H1 (cell line): ENCODE measurements at regions not wholly inside any gene's neighbourhood (a gene's known extent, or its start where the extent isn't known, plus 50 kb on each side); places are given as distances from the start of the nearest gene placed in this dataset.

Experiments
- CTCF ChIA-PET: fragments of 300-600 bp; sonication (Branson Sonifier 250); formaldehyde crosslinking; loops from one replicate; lab custom pipeline; 2021; ENCODE audit not compliant: partially characterized antibody; lab: Charles Lee
- POLR2A ChIA-PET: fragments of 300-600 bp; sonication (Branson Sonifier 250); formaldehyde crosslinking; loops from one replicate; lab custom pipeline; 2021; ENCODE audit warnings: inconsistent platforms; ENCODE audit not compliant: partially characterized antibody; lab: Charles Lee
- DNase-seq, 2 experiments: peaks; one replicate each; pipeline versions ENCODE4 v3.0.0 to v3.0.0-alpha.2; 2010 to 2022; ENCODE audit warnings: low spot score in 2 of 2, low read depth in 1 of 2, mixed read lengths in 1 of 2
- FAIRE-seq: peaks from 2 replicates; lab custom pipeline; 2011; peaks lifted over from hg19 to GRCh38; lab: Jason Lieb, UNC
- H2AFZ ChIP-seq: 2 replicates; pipeline ENCODE4 v1.8.1; 2012; ENCODE audit warnings: low read length, inconsistent platforms
- H2AK5ac ChIP-seq: 2 replicates; pipeline ENCODE4 v1.6.1; 2013; ENCODE audit warnings: low read depth, low read length
- H2BK120ac ChIP-seq: replicated peaks from 2 replicates; pipeline ENCODE3; 2013; ENCODE audit warnings: low read depth, low read length, inconsistent platforms
- H2BK12ac ChIP-seq: 2 replicates; pipeline ENCODE4 v1.6.1; 2013; ENCODE audit warnings: low read depth, low read length
- H2BK15ac ChIP-seq: 2 replicates; pipeline ENCODE4 v1.6.1; 2013; ENCODE audit warnings: low read length
- H2BK20ac ChIP-seq: 2 replicates; pipeline ENCODE4 v1.6.1; 2013; ENCODE audit warnings: low read length
- H2BK5ac ChIP-seq: 2 replicates; pipeline ENCODE4 v1.6.1; 2013; ENCODE audit warnings: low read depth, low read length
- H3K14ac ChIP-seq: 2 replicates; pipeline ENCODE4 v1.6.1; 2013; ENCODE audit warnings: inconsistent platforms; ENCODE audit not compliant: insufficient read length
- H3K18ac ChIP-seq: 2 replicates; pipeline ENCODE4 v1.6.1; 2013; ENCODE audit warnings: low read length; ENCODE audit errors: extremely low read depth
- H3K23ac ChIP-seq: 2 replicates; pipeline ENCODE4 v1.6.1; 2013; ENCODE audit warnings: inconsistent platforms; ENCODE audit not compliant: insufficient read length
- H3K23me2 ChIP-seq: 2 replicates; pipeline ENCODE4 v1.6.1; 2013; ENCODE audit warnings: low read depth, low read length
- H3K27ac ChIP-seq: 2 replicates; pipeline ENCODE4 v1.6.1; 2011; ENCODE audit warnings: low read depth, low read length, inconsistent platforms
- H3K27me3 ChIP-seq, 4 experiments: replicated peaks in 1 of 4; 1 replicate in 1 of 4; 2 replicates in 3 of 4; pipeline versions ENCODE4 v1.6.1 to v1.8.1; 2011 to 2013; ENCODE audit warnings: low read length in 3 of 4, mild to moderate bottlenecking in 3 of 4, inconsistent platforms in 2 of 4, mixed read lengths in 2 of 4, moderate library complexity in 1 of 4; ENCODE audit not compliant: control insufficient read depth in 3 of 4, insufficient read depth in 3 of 4; ENCODE audit errors: extremely low read depth in 1 of 4
- H3K36me3 ChIP-seq, 4 experiments: 2 replicates each; pipeline versions ENCODE4 v1.6.1 to v1.8.1; 2011 to 2013; ENCODE audit warnings: mild to moderate bottlenecking in 4 of 4, low read length in 3 of 4, moderate library complexity in 2 of 4, control low read depth in 1 of 4, inconsistent platforms in 1 of 4; ENCODE audit not compliant: insufficient read depth in 4 of 4, control insufficient read depth in 2 of 4
- H3K4ac ChIP-seq: replicated peaks from 2 replicates; pipeline ENCODE3; 2013; ENCODE audit warnings: low read length, low read depth, mixed read lengths, inconsistent platforms; ENCODE audit not compliant: insufficient read length
- H3K4me1 ChIP-seq, 4 experiments: replicated peaks in 1 of 4; 1 replicate in 1 of 4; 2 replicates in 3 of 4; pipeline versions ENCODE4 v1.6.1 to v1.8.1; 2011 to 2013; ENCODE audit warnings: low read length in 3 of 4, inconsistent platforms in 2 of 4, mixed read lengths in 1 of 4; ENCODE audit not compliant: insufficient read depth in 4 of 4, control insufficient read depth in 3 of 4
- H3K4me2 ChIP-seq, 2 experiments: 2 replicates each; pipeline versions ENCODE4 v1.6.1 to v1.8.1; 2011 to 2013; ENCODE audit warnings: low read depth in 2 of 2, low read length in 2 of 2, control low read depth in 1 of 2, inconsistent platforms in 1 of 2, mild to moderate bottlenecking in 1 of 2; ENCODE audit not compliant: insufficient read depth in 1 of 2
- H3K4me3 ChIP-seq, 4 experiments: fragments of 200-600, 300-600 bp in 1 of 4; sonication (generic), shearing (Covaris generic), sonication (Bioruptor Twin) in 1 of 4; 2 replicates each; pipeline versions ENCODE4 v1.5.1 to v1.8.1; 2011 to 2016; ENCODE audit warnings: low read length in 4 of 4, low read depth in 3 of 4, control low read depth in 2 of 4, inconsistent platforms in 2 of 4, mild to moderate bottlenecking in 2 of 4, mixed read lengths in 1 of 4, moderate library complexity in 1 of 4; ENCODE audit not compliant: insufficient read depth in 2 of 4; ENCODE audit errors: extremely low read depth in 1 of 4
- H3K56ac ChIP-seq: replicated peaks from 2 replicates; pipeline ENCODE3; 2013; ENCODE audit warnings: low read depth, mild to moderate bottlenecking, mixed read lengths, low read length, inconsistent platforms; ENCODE audit not compliant: insufficient read length
- H3K79me1 ChIP-seq: 2 replicates; pipeline ENCODE4 v1.6.1; 2013; ENCODE audit warnings: low read depth, low read length, control low read depth
- H3K79me2 ChIP-seq, 2 experiments: 2 replicates each; pipeline versions ENCODE4 v1.6.1 to v1.8.1; 2012 to 2013; ENCODE audit warnings: low read length in 2 of 2, mild to moderate bottlenecking in 2 of 2, inconsistent platforms in 1 of 2; ENCODE audit not compliant: insufficient read depth in 2 of 2, control insufficient read depth in 1 of 2
- H3K9ac ChIP-seq, 4 experiments: replicated peaks in 1 of 4; 1 replicate in 1 of 4; 2 replicates in 3 of 4; pipeline versions ENCODE4 v1.6.1 to v1.8.1; 2011 to 2013; ENCODE audit warnings: low read depth in 3 of 4, low read length in 3 of 4, control low read depth in 2 of 4, mild to moderate bottlenecking in 2 of 4, moderate library complexity in 2 of 4, inconsistent platforms in 1 of 4; ENCODE audit errors: extremely low read depth in 1 of 4
- H3K9me3 ChIP-seq, 2 experiments: 2 replicates each; pipeline versions ENCODE4 v1.6.1 to v1.8.1; 2012 to 2013; ENCODE audit warnings: mild to moderate bottlenecking in 2 of 2, moderate library complexity in 2 of 2, control low read depth in 1 of 2, inconsistent platforms in 1 of 2, low read depth in 1 of 2, low read length in 1 of 2, mixed read lengths in 1 of 2; ENCODE audit not compliant: insufficient read depth in 2 of 2
- H4K20me1 ChIP-seq, 2 experiments: replicated peaks in 1 of 2; 2 replicates each; pipeline versions ENCODE3 to v1.8.1; 2011 to 2013; ENCODE audit warnings: inconsistent platforms in 2 of 2, low read length in 2 of 2, mild to moderate bottlenecking in 1 of 2; ENCODE audit not compliant: insufficient read depth in 2 of 2, control insufficient read depth in 1 of 2
- H4K5ac ChIP-seq: 2 replicates; pipeline ENCODE4 v1.6.1; 2013; ENCODE audit warnings: low read length, low read depth, mixed read lengths, inconsistent platforms; ENCODE audit not compliant: insufficient read length
- H4K8ac ChIP-seq: 2 replicates; pipeline ENCODE4 v1.8.0; 2013; ENCODE audit warnings: mild to moderate bottlenecking, moderate library complexity, low read length, inconsistent platforms; ENCODE audit not compliant: insufficient read depth; ENCODE audit errors: extremely low read depth
- H4K91ac ChIP-seq: replicated peaks from 2 replicates; pipeline ENCODE3; 2013; ENCODE audit warnings: low read length, mixed read lengths, inconsistent platforms; ENCODE audit not compliant: insufficient read length
- BACH1 ChIP-seq: IDR thresholded peaks from 2 replicates; pipeline ENCODE4 v1.6.1; 2012; ENCODE audit warnings: low read length, improper control_type of control experiment
- BCL11A ChIP-seq, 2 experiments: IDR thresholded peaks; one replicate each; pipeline ENCODE4 v1.6.1; 2011; ENCODE audit warnings: low read depth in 2 of 2, low read length in 2 of 2, mild to moderate bottlenecking in 2 of 2
- CEBPB ChIP-seq: IDR thresholded peaks from 2 replicates; pipeline ENCODE4 v1.6.1; 2012; ENCODE audit warnings: low read depth, low read length
- CREB1 ChIP-seq: IDR thresholded peaks from 2 replicates; pipeline ENCODE4 v1.6.1; 2012; ENCODE audit warnings: inconsistent platforms
- E2F6 ChIP-seq: IDR thresholded peaks from 2 replicates; pipeline ENCODE4 v1.6.1; 2012; ENCODE audit warnings: inconsistent platforms
- EGR1 ChIP-seq: IDR thresholded peaks from 2 replicates; pipeline ENCODE4 v1.6.1; 2011; ENCODE audit warnings: low read depth, low read length, borderline replicate concordance
- EZH2 ChIP-seq: fragments of 200-600 bp; sonication (generic); IDR thresholded peaks from 2 replicates; pipeline ENCODE4 v1.7.1; 2012; ENCODE audit warnings: low read depth, mild to moderate bottlenecking, moderate library complexity, low read length, inconsistent platforms; ENCODE audit not compliant: severe bottlenecking
- HDAC2 ChIP-seq, 2 experiments: fragments of 300-600 bp in 1 of 2; sonication (generic) in 1 of 2; IDR thresholded peaks; 2 replicates each; pipeline ENCODE4 v1.6.1; 2011 to 2012; ENCODE audit warnings: low read depth in 2 of 2, low read length in 2 of 2, mild to moderate bottlenecking in 2 of 2, moderate library complexity in 2 of 2, borderline replicate concordance in 1 of 2, inconsistent platforms in 1 of 2
- KDM4A ChIP-seq: IDR thresholded peaks from one replicate; pipeline ENCODE4 v1.7.1; 2012; ENCODE audit warnings: low read depth, mild to moderate bottlenecking, moderate library complexity, low read length, inconsistent platforms; ENCODE audit not compliant: severe bottlenecking
- POLR2AphosphoS5 ChIP-seq: IDR thresholded peaks from 2 replicates; pipeline ENCODE4 v1.6.1; 2011; ENCODE audit warnings: low read depth, low read length
- SIN3A ChIP-seq, 2 experiments: IDR thresholded peaks in 1 of 2; conservative IDR thresholded peaks in 1 of 2; 2 replicates each; pipeline ENCODE4 v1.6.1; 2011 to 2012; ENCODE audit warnings: low read length in 2 of 2, improper control_type of control experiment in 1 of 2, low read depth in 1 of 2, mild to moderate bottlenecking in 1 of 2
- SRF ChIP-seq: IDR thresholded peaks from 2 replicates; pipeline ENCODE4 v1.6.1; 2011; ENCODE audit warnings: mild to moderate bottlenecking, low read depth, low read length, moderate library complexity
- TBP ChIP-seq: IDR thresholded peaks from 2 replicates; pipeline ENCODE4 v1.6.1; 2011; ENCODE audit warnings: low read depth, low read length, improper control_type of control experiment
- TEAD4 ChIP-seq: IDR thresholded peaks from 2 replicates; pipeline ENCODE4 v1.6.1; 2012; ENCODE audit warnings: low read depth, low read length, inconsistent platforms, mixed read lengths
- WGBS, 2 experiments: shearing (Covaris generic) in 1 of 2; methylation state at CpG; one replicate each; pipeline versions ENCODE4 v1.1.6 to v1.1.7; 2013 to 2015; ENCODE audit warnings: low lambda C conversion rate in 2 of 2, mixed read lengths in 2 of 2, inconsistent platforms in 1 of 2, low coverage in 1 of 2, missing lambda C conversion rate in 1 of 2; ENCODE audit not compliant: insufficient replicate concordance in 2 of 2, insufficient coverage in 1 of 2, insufficient read length in 1 of 2; ENCODE audit errors: extremely low coverage in 1 of 2, missing lambda C conversion rate in 1 of 2; 5-methylcytosine and 5-hydroxymethylcytosine counted together

- no peak for FAIRE-seq
- H3K4ac ChIP-seq = no peak overlapping the region
- no peak overlapping the region for H4K8ac ChIP-seq
- H3K9ac ChIP-seq = no peak overlapping the region
- H3K79me2 ChIP-seq = no peaks in the 10 kb centered on the region
- no peaks in the 10 kb centered on the region for H3K27me3 ChIP-seq
- H3K23ac ChIP-seq = no peak overlapping the region
- H2BK20ac ChIP-seq = no peak overlapping the region
- DNase-seq = no peak
- ChIA-PET CTCF (interaction anchor here (1.1 to 1.9 kb wide), 3 partner anchors 21 to 169 kb away, joined by 3 to 9 read pairs (median 7); no protein-coding TSS in a partner anchor), POLR2A (interaction anchor here (1.6 kb wide), 1 partner anchor 23 kb away, joined by 4 read pairs; no protein-coding TSS in a partner anchor)
- no peak overlapping the region for H3K27ac ChIP-seq
- peaks cover 4% of the 10 kb centered on the region; the same call in 1 of the 2 replicates for H3K79me1 ChIP-seq
- no peak overlapping the region for H2BK12ac ChIP-seq
- no peaks in the 10 kb centered on the region for H4K20me1 ChIP-seq
- no peak overlapping the region for H3K14ac ChIP-seq
- no peak overlapping the region for H2BK5ac ChIP-seq
- no peak overlapping the region for H3K18ac ChIP-seq
- no peak overlapping the region for H3K56ac ChIP-seq
- H3K36me3 ChIP-seq = no peaks in the 10 kb centered on the region
- peaks cover 0 to 6% (median 3%) of the 10 kb centered on the region in 4 experiments; a peak in 5 of 7 replicates for H3K4me1 ChIP-seq
- no peak overlapping the region for H3K4me3 ChIP-seq
- H4K5ac ChIP-seq = no peak overlapping the region
- 94% methylated on average over 4 of the region's 4 CpGs; no CpG with 5 or more reads in 1 of the 2 experiments for WGBS, 2 experiments
- H4K91ac ChIP-seq = no peak overlapping the region
- no peaks in the 10 kb centered on the region for H3K23me2 ChIP-seq
- H2AFZ ChIP-seq = no peak overlapping the region
- H3K9me3 ChIP-seq = no peaks in the 10 kb centered on the region
- no peak overlapping the region for H2AK5ac ChIP-seq
- H2BK120ac ChIP-seq = no peak overlapping the region
- H3K4me2 ChIP-seq = no peak overlapping the region
- no peak overlapping the region for H2BK15ac ChIP-seq
- TF ChIP-seq SIN3A (conservative IDR thresholded peaks at IDR 0.05 in 1 of 2, IDR thresholded peaks at IDR 0.05 in 1 of 2; ENCODE audit: low read depth in 1 of 2, low read length in 2 of 2) (no peak), TBP (no peak), CEBPB (no peak), EGR1 (no peak), BACH1 (no peak), SRF (no peak), TEAD4 (no peak), POLR2AphosphoS5 (no peak), KDM4A (no peak), CREB1 (no peak), E2F6 (no peak), HDAC2 (IDR thresholded peaks at IDR 0.05; ENCODE audit: borderline replicate concordance in 1 of 2, low read depth in 2 of 2, low read length in 2 of 2) (no peak), EZH2 (no peak), BCL11A (IDR thresholded peaks at IDR 0.05; ENCODE audit: low read depth in 2 of 2, low read length in 2 of 2) (no peak)
Measured at GRCh38 chr15:62513893-62514292, 348.8 kb upstream of the C2CD4B start.
